Neural progenitor cell (in vitro differentiated cells): ENCODE measurements at regions not wholly inside any gene's neighbourhood (a gene's known extent, or its start where the extent isn't known, plus 50 kb on each side); places are given as distances from the start of the nearest gene placed in this dataset.

Experiments
- EZH2 ChIP-seq: fragments of 200-600 bp; sonication (generic); IDR thresholded peaks from 2 replicates; pipeline ENCODE4 v1.6.1; 2017; ENCODE audit warnings: antibody characterized with exemption, mild to moderate bottlenecking, moderate library complexity
- TF ChIP-seq, protein P1 (sequence below): fragments of 200-600 bp; sonication (generic); IDR thresholded peaks from 2 replicates; pipeline ENCODE4 v1.5.1; 2017; ENCODE audit warnings: antibody characterized with exemption, mild to moderate bottlenecking

DNA sequence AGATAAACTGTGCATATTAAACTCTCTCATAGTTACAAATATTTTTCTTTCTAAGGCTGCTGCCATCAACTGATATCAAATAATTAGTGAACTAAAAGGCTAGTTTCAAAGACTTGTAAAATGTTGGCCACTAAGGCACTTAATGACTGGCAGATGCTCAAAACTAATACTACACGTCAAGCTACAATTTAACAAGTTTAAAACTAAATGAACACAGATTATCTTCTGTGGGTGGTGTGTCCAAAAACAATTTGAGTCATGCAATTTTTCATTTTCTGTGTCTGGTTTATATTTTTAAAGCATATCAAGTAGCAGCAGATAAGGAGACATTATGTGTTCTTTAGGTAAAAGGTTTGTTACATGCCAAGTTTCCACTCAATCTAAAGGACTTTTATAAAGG is 665.1 kb downstream of the EFNA5 start:
- TF ChIP-seq, protein P1, sequence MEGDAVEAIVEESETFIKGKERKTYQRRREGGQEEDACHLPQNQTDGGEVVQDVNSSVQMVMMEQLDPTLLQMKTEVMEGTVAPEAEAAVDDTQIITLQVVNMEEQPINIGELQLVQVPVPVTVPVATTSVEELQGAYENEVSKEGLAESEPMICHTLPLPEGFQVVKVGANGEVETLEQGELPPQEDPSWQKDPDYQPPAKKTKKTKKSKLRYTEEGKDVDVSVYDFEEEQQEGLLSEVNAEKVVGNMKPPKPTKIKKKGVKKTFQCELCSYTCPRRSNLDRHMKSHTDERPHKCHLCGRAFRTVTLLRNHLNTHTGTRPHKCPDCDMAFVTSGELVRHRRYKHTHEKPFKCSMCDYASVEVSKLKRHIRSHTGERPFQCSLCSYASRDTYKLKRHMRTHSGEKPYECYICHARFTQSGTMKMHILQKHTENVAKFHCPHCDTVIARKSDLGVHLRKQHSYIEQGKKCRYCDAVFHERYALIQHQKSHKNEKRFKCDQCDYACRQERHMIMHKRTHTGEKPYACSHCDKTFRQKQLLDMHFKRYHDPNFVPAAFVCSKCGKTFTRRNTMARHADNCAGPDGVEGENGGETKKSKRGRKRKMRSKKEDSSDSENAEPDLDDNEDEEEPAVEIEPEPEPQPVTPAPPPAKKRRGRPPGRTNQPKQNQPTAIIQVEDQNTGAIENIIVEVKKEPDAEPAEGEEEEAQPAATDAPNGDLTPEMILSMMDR: no peak
- TF ChIP-seq EZH2: no peak
